OCI-LY1 (cell line): ENCODE measurements at regions not wholly inside any gene's neighbourhood (a gene's known extent, or its start where the extent isn't known, plus 50 kb on each side); places are given as distances from the start of the nearest gene placed in this dataset.

ENCODE experiments used
- H2AFZ ChIP-seq: fragments of 200-600 bp; sonication (generic), shearing (Covaris generic); 2 replicates; pipeline ENCODE4 v1.6.0; 2014; ENCODE audit warnings: antibody characterized with exemption, mild to moderate bottlenecking, low read length
- H3F3A ChIP-seq: fragments of 200-600 bp; sonication (generic), shearing (Covaris generic); 2 replicates; pipeline ENCODE4 v1.6.0; 2014; ENCODE audit warnings: mild to moderate bottlenecking, antibody characterized with exemption, low read length, moderate library complexity; ENCODE audit not compliant: insufficient read depth
- H3K27ac ChIP-seq: fragments of 200-600 bp; sonication (generic); 2 replicates; pipeline ENCODE4 v1.5.1; 2014; ENCODE audit warnings: low read length, mixed run types, mild to moderate bottlenecking, low read depth; ENCODE audit not compliant: poor library complexity, severe bottlenecking
- H3K27me3 ChIP-seq: fragments of 200-600 bp; sonication (generic); 2 replicates; pipeline ENCODE4 v1.6.0; 2014; ENCODE audit warnings: antibody characterized with exemption, mild to moderate bottlenecking, low read length, moderate library complexity; ENCODE audit not compliant: insufficient read depth
- H3K36me3 ChIP-seq: fragments of 200-600 bp; sonication (generic); 2 replicates; pipeline ENCODE4 v1.6.1; 2014; ENCODE audit warnings: mild to moderate bottlenecking, antibody characterized with exemption, low read length, moderate library complexity, mixed read lengths; ENCODE audit not compliant: insufficient read depth
- H3K4me1 ChIP-seq: fragments of 200-600 bp; sonication (generic); 2 replicates; pipeline ENCODE4 v1.5.1; 2014; ENCODE audit warnings: mild to moderate bottlenecking, low read length, moderate library complexity; ENCODE audit not compliant: insufficient read depth, severe bottlenecking
- H3K4me2 ChIP-seq: fragments of 200-600 bp; sonication (generic), shearing (Covaris generic); 2 replicates; pipeline ENCODE4 v1.6.1; 2014; ENCODE audit warnings: low read length
- H3K4me3 ChIP-seq: fragments of 200-600 bp; sonication (generic); 2 replicates; pipeline ENCODE4 v1.5.1; 2014; ENCODE audit warnings: low read length, low read depth, mild to moderate bottlenecking, mixed read lengths; ENCODE audit not compliant: poor library complexity, severe bottlenecking
- H3K79me2 ChIP-seq: fragments of 200-600 bp; shearing (Covaris generic); 2 replicates; pipeline ENCODE4 v1.6.1; 2016; ENCODE audit warnings: mixed run types, low read length, mixed read lengths; ENCODE audit not compliant: insufficient read depth
- H3K9ac ChIP-seq: fragments of 200-600 bp; sonication (generic), shearing (Covaris generic); 2 replicates; pipeline ENCODE4 v1.6.1; 2014; ENCODE audit warnings: mild to moderate bottlenecking, low read length, mixed read lengths
- H3K9me2 ChIP-seq: fragments of 200-600 bp; sonication (generic), shearing (Covaris generic); 2 replicates; pipeline ENCODE4 v1.6.1; 2014; ENCODE audit warnings: low read depth, mild to moderate bottlenecking, low read length, mixed read lengths
- H3K9me3 ChIP-seq: fragments of 200-600 bp; shearing (Covaris generic); 2 replicates; pipeline ENCODE4 v1.6.1; 2014; ENCODE audit warnings: low read length, mixed read lengths
- H4K20me1 ChIP-seq: fragments of 200-600 bp; sonication (generic), shearing (Covaris generic); 2 replicates; pipeline ENCODE4 v1.6.0; 2016; ENCODE audit warnings: mild to moderate bottlenecking, low read length; ENCODE audit not compliant: insufficient read depth
- CTCF ChIP-seq: fragments of 200-600 bp; sonication (generic), shearing (Covaris generic); IDR thresholded peaks from 2 replicates; pipeline ENCODE4 v1.5.1; 2017; ENCODE audit warnings: mild to moderate bottlenecking, antibody characterized with exemption, low read length, moderate library complexity, mixed read lengths
- EZH2 ChIP-seq: fragments of 200-600 bp; sonication (generic), shearing (Covaris generic); IDR thresholded peaks from 2 replicates; pipeline ENCODE4 v1.8.0; 2017; ENCODE audit warnings: borderline replicate concordance, mixed run types, mild to moderate bottlenecking, antibody characterized with exemption, low read length, moderate library complexity, mixed read lengths

- no peaks in the 10 kb centered on the region for H4K20me1 ChIP-seq
- H3K79me2 ChIP-seq: no peaks in the 10 kb centered on the region
- H3K36me3 ChIP-seq: no peaks in the 10 kb centered on the region
- no peaks in the 10 kb centered on the region for H3K9me3 ChIP-seq
- H3K27me3 ChIP-seq: no peaks in the 10 kb centered on the region
- no peaks in the 10 kb centered on the region for H3F3A ChIP-seq
- no peak overlapping the region for H3K27ac ChIP-seq
- no peak overlapping the region for H3K4me3 ChIP-seq
- TF ChIP-seq CTCF: no peak
- TF ChIP-seq EZH2: no peak
- H3K9ac ChIP-seq: no peak overlapping the region
- no peaks in the 10 kb centered on the region for H3K9me2 ChIP-seq
- H3K4me1 ChIP-seq: no peaks in the 10 kb centered on the region
- H2AFZ ChIP-seq: no peak overlapping the region
- H3K4me2 ChIP-seq: no peak overlapping the region
Observed at GRCh38 chr7:156148995-156149394, 336.7 kb upstream of the SHH start.

GRCh38 chr7:156148547-156148946, 336.3 kb upstream of the SHH start:
- Histone ChIP-seq H3K9me3 (no peaks in the 10 kb centered on the region), H3K27me3 (no peaks in the 10 kb centered on the region), H3K4me2 (no peak overlapping the region), H3K36me3 (no peaks in the 10 kb centered on the region), H3K4me1 (no peaks in the 10 kb centered on the region), H3K9ac (no peak overlapping the region), H3F3A (no peaks in the 10 kb centered on the region), H2AFZ (no peak overlapping the region), H3K4me3 (no peak overlapping the region), H4K20me1 (no peaks in the 10 kb centered on the region), H3K79me2 (no peaks in the 10 kb centered on the region), H3K9me2 (no peaks in the 10 kb centered on the region), H3K27ac (no peak overlapping the region)
- no peak for TF ChIP-seq EZH2
- no peak for TF ChIP-seq CTCF

- Histone ChIP-seq H3K27ac (no peak overlapping the region), H3K9me2 (no peaks in the 10 kb centered on the region), H3K9me3 (no peaks in the 10 kb centered on the region), H4K20me1 (no peaks in the 10 kb centered on the region), H3K27me3 (no peaks in the 10 kb centered on the region), H3F3A (no peaks in the 10 kb centered on the region), H3K4me2 (no peak overlapping the region), H3K36me3 (no peaks in the 10 kb centered on the region), H3K9ac (no peak overlapping the region), H2AFZ (no peak overlapping the region), H3K4me3 (no peak overlapping the region), H3K4me1 (no peaks in the 10 kb centered on the region), H3K79me2 (no peaks in the 10 kb centered on the region)
- TF ChIP-seq CTCF: no peak
- no peak for TF ChIP-seq EZH2
Observed at GRCh38 chr7:156147756-156148504, 335.7 kb upstream of the SHH start.
